ENCODE measurements at regions not wholly inside any gene's neighbourhood (a gene's known extent, or its start where the extent isn't known, plus 50 kb on each side); places are given as distances from the start of the nearest gene placed in this dataset.

- ATAC-seq, result no peak
- DNase-seq, result no peak
Observed at GRCh38 chr1:223052931-223053330, 90.1 kb downstream of the TLR5 start.

- no peak for DNase-seq
- no peak for ATAC-seq
Observed at GRCh38 chr1:223056802-223057201, 86.2 kb downstream of the TLR5 start.

- ATAC-seq (no peak), DNase-seq (no peak)
Observed at GRCh38 chr1:223057569-223058093, 85.4 kb downstream of the TLR5 start.
